GF-D8 (cell line): ENCODE measurements at regions not wholly inside any gene's neighbourhood (a gene's known extent, or its start where the extent isn't known, plus 50 kb on each side); places are given as distances from the start of the nearest gene placed in this dataset.

Experiments used
- DNase-seq: peaks from one replicate; lab custom pipeline; 2025; lab: John Stamatoyannopoulos, UW

GRCh38 chr10:21172930-21173801 lies 276.1 kb upstream of the NEBL start:
- DNase-seq: no peak

GRCh38 chr10:21172542-21172929 lies 275.4 kb upstream of the NEBL start:
- DNase-seq: no peak

GRCh38 chr10:21171936-21172541 lies 274.9 kb upstream of the NEBL start:
- DNase-seq: no peak

- DNase-seq: no peak
Observed at GRCh38 chr10:21171197-21171935, 274.3 kb upstream of the NEBL start.

GRCh38 chr10:21170216-21170615 lies 273.1 kb upstream of the NEBL start:
- no peak for DNase-seq

- no peak for DNase-seq
Observed at GRCh38 chr10:21169271-21169670, 272.2 kb upstream of the NEBL start.

- DNase-seq: no peak
Observed at GRCh38 chr10:21167288-21168010, 270.3 kb upstream of the NEBL start.

- DNase-seq: no peak
Observed at GRCh38 chr10:21166557-21167287, 269.6 kb upstream of the NEBL start.

GRCh38 chr10:21165489-21165888 lies 268.4 kb upstream of the NEBL start:
- no peak for DNase-seq

- DNase-seq: no peak
Observed at GRCh38 chr10:21164687-21165086, 267.6 kb upstream of the NEBL start.

- DNase-seq: no peak
Observed at GRCh38 chr10:21162948-21163347, 265.8 kb upstream of the NEBL start.

- DNase-seq: no peak
Observed at GRCh38 chr10:21161647-21162046, 264.5 kb upstream of the NEBL start.

- no peak for DNase-seq
Observed at GRCh38 chr10:21161090-21161625, 264.0 kb upstream of the NEBL start.

- DNase-seq: no peak
Observed at GRCh38 chr10:21160116-21160515, 263.0 kb upstream of the NEBL start.

- no peak for DNase-seq
Observed at GRCh38 chr10:21159669-21160068, 262.6 kb upstream of the NEBL start.

- DNase-seq: no peak
Observed at GRCh38 chr10:21158301-21158700, 261.2 kb upstream of the NEBL start.

GRCh38 chr10:21157664-21158063 lies 260.6 kb upstream of the NEBL start:
- DNase-seq: no peak

- no peak for DNase-seq
Observed at GRCh38 chr10:21150166-21150565, 253.1 kb upstream of the NEBL start.

GRCh38 chr10:21146436-21146789 lies 249.3 kb upstream of the NEBL start:
- no peak for DNase-seq

- no peak for DNase-seq
Observed at GRCh38 chr10:21145751-21146435, 248.8 kb upstream of the NEBL start.

GRCh38 chr10:21144047-21144446 lies 246.9 kb upstream of the NEBL start:
- DNase-seq: no peak
